ENCODE measurements at regions not wholly inside any gene's neighbourhood (a gene's known extent, or its start where the extent isn't known, plus 50 kb on each side); places are given as distances from the start of the nearest gene placed in this dataset.
"Not testable (repeated sequence)": the region's sequence is repeated elsewhere in the genome, so short reads cannot be mapped to it uniquely, and the experiment has no call there.

DNA sequence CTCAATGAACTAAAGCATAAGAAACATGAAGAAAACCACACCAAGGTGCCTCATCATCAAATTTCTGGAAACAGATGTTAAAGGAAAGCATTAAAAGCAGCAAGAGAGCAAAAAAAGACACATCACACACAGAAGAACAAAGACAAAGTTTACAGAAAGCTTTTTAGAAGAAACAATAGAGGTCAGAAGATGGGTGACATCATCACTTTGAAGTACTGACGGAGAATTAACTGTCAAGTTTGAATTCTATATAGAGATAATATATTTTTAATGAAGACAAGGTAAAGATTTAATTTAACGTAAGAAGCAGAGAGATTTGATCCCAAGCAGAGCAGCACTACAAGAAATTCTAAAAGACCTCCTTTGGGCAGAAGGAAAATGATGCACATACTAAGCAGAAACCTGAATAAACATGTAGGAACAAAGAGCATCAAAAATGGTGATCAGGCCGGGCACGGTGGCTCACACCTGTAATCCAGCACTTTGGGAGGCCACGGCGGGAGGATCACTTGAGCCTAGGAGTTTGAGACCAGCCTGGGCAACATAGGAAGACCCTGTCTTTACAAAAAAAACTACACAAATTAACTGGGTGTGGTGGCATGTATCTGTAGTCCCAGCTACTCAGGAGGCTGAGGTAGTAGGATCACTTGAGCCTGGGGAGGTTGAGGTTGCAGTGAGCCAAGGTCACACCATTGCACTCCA is 63.3 kb upstream of the RTL6 start:
- TF ChIP-seq GATA1 (IDR thresholded peaks at IDR 0.05; ENCODE audit: low read depth, low read length): no peak
- no peak for TF ChIP-seq POLR2A (IDR thresholded peaks at IDR 0.05; ENCODE audit: low read length)

DNA sequence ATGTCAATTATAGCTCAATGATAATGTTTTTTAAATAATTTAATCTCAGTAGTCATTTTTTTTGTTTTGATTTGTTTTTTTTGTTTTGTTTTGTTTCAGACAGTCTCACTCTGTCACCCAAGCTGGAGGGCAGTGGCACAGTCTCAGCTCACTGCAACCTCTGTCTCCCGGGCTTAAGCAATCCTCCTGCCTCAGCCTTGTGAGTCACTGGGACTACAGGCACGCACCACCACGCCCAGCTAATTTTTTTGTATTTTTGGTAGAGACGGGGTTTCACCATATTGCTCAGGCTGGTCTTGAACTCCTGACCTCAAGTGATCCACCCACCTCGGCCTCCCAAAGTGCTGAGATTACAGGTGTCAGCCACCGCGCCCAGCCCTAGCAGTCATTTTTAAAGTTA is 60.6 kb upstream of the RTL6 start:
- not testable (repeated sequence) for DNase-seq

More for the DNA sequence above, 63.3 kb upstream of the RTL6 start:
- DNase-seq: no peak

DNA sequence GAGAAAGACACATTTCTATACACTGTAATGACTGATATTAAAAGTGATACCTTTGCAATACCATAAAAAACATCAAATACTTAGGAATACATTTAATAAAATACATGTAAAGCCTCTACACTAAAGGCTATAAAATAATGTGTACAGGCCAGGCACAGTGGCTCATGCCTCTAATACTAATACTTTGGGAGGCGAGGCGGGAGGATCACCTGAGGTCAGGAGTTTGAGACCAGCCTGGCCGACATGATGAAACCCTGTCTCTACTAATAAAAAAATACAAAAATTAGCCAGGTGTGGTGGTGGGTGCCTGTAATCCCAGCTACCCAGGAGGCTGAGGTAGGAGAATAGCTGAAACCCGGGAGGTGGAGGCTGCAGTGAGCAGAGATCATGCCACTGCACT is 59.8 kb upstream of the RTL6 start:
- not testable (repeated sequence) for DNase-seq

DNA sequence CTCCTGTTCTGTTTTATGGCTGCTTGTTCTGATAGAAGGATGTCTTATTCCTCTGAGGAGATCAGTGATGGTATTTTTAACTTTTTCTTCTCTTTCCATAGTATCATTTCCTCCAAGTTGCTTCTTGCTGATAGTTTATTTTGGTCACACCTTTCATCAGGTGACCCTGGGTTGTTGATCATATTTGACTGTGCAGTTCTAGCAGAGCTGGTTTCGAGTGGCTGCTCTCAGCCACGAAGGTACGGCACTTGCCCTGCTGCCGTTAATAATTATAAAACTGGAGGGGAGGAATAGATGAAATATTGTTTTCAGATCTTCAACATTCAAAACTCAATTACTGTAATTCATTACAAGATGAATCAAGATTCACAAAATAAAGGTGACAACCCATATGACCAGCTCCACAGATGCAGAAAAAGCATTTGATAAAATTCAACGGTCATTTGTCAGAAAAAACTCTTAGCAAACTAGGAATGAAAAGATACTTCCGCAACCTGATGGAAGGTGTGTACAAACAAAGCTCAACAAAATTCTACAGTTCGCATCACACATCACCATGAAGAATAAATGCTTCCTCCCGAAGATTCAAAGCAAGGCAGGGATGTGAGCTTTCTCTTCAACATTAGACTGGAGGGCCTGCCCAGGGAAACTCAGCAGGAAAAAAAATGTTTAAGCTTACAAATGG is 59.2 kb upstream of the RTL6 start:
- TF ChIP-seq GATA1 (IDR thresholded peaks at IDR 0.05; ENCODE audit: low read depth, low read length) (no peak), POLR2A (IDR thresholded peaks at IDR 0.05; ENCODE audit: low read length) (no peak)
- no peak for DNase-seq

DNA sequence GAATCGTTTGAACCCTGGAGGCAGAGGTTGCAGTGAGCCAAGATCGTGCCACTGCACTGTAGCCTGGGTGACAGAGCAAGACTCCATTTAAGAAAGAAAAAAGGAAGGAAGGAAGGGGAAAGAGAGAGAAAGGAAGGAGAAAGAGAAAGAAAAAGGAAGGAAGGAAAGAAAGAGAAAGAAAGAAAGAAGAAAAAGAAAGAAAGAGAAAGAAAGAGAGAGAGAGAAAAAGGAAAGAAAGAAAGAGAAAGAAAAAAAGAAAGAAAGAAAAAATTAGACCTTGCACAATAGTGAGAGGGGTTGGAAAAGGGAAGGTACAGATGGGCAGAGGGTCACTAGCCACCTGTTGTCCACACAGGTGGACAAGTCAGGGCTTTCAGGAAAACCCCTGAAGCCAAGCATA is 57.6 kb upstream of the RTL6 start:
- TF ChIP-seq GATA1 (IDR thresholded peaks at IDR 0.05; ENCODE audit: low read depth, low read length) (no peak), POLR2A (IDR thresholded peaks at IDR 0.05; ENCODE audit: low read length) (no peak)
- DNase-seq: no peak

DNA sequence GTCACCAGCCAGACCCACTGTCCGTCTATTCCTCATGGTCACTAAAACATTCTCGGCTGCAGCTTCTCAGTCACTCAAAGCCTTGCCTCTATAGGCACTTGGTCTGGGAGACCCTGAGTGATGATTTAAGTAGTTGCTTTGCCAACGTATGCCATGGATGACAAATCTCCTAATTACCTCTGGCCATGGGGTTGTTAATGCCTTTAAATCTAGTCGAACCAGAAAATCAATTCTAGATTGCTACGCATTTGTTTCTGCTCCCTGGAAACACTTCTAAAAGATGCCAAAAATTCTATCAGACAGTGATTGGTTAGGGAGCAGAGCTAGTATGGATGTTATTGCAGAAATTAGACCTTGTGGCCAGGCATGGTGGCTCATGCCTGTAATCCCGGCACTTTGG is 57.0 kb upstream of the RTL6 start:
- TF ChIP-seq POLR2A (IDR thresholded peaks at IDR 0.05; ENCODE audit: low read length) (no peak), GATA1 (IDR thresholded peaks at IDR 0.05; ENCODE audit: low read depth, low read length) (no peak)
- no peak for DNase-seq

DNA sequence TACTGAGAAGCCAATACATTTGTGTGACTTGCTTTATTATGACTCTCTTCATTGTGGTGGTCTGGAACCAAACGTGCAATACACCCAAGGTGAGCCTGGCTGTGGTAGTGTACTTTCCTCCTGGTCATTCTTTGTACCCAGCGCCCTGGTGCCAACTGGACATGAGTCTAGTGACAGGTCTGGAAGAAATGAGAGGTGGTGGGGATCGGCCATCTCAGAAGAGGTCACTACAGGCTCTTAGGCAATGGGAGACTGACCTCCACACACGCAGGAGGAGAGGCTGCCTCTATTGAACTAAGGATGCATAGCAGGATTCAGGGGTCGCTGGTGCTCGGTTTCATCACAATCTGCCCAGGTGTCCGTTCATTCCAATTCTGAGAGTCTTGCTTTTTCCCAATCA is 56.4 kb upstream of the RTL6 start:
- DNase-seq: no peak
- no peak for TF ChIP-seq POLR2A (IDR thresholded peaks at IDR 0.05; ENCODE audit: low read length)
- TF ChIP-seq GATA1 (IDR thresholded peaks at IDR 0.05; ENCODE audit: low read depth, low read length): no peak

DNA sequence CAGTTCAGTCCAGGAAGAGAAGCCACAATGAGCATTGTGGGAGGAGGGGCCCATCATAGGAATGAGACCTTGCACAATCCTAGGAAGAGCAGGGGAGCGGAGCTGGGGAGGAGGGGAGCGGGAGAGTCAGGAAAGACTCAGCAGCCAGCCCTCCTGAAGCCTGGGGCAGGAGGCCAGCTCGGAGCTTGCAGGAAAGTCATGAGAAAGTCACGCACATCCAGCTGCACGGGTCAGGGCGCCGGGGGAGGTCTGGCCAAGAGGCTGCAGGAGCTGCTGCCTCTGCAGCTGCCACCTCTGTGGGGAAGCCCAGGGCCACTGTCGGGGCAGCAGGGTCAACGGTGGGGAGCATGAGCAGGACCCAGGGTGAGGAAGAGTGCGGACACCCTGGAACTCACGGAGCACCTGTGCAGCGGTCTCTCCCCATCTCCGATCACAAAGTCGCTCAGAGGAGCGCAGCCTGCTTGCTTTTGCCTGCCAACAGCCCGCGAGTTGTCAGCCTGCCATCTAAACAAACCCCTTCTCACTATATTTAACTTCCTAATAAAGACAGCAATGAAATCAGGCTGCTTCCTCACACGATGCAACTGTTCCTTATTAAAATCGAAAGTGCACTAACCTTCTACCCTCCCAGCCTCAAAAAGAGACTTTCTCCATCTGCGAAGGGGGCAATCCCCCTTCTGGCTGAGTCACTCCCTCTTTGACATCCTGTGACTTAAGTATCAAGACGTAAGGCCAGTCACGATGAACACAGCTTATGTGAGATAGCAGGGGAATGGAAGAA is 52.9 kb upstream of the RTL6 start:
- no peak for DNase-seq
- TF ChIP-seq GATA1 (IDR thresholded peaks at IDR 0.05; ENCODE audit: low read depth, low read length): no peak
- TF ChIP-seq POLR2A (IDR thresholded peaks at IDR 0.05; ENCODE audit: low read length): no peak

DNA sequence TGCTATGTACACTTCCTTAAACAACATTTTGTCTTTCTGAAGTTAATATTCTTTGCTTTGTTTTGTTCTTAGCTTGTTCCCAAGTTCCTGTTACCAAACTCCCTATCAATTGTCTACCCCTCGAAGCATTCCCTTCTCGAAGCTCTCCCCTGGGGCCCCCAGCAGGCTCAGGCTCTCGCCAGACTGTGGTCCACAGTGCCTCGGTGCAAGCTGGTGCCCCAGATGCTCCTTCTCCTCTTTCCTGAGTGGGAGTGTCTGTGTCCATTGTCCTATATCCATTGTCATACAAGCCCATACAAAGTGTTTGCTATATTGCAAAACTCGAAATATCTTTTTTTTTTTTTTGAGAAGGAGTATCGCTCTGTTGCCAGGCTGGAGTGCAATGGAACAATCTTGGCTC is 51.7 kb upstream of the RTL6 start:
- no peak for TF ChIP-seq POLR2A (IDR thresholded peaks at IDR 0.05; ENCODE audit: low read length)
- DNase-seq: no peak

DNA sequence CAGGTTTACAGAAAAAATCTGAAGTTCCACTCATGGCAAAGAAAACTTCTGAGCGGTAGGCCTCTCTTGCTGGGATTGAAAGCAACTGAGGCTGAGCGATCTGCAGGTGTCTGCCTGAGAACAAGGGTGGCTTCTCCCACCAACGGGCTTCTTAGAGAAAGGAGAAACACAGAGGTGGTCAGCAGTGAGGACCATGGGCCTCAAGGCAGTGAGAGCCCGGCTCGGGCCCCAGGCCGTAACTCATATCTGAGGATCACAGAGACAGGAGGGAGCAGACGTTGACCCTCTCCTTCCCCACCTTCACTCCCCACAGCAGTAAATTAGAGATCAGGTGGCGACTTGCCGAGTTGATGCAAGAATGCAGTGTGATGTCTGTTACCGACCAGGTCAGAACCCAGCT is 50.9 kb upstream of the RTL6 start:
- TF ChIP-seq POLR2A (IDR thresholded peaks at IDR 0.05; ENCODE audit: low read length) (no peak), GATA1 (IDR thresholded peaks at IDR 0.05; ENCODE audit: low read depth, low read length) (no peak)

More for the DNA sequence above, 50.9 kb upstream of the RTL6 start:
- DNase-seq: no peak
